ENCODE measurements at regions not wholly inside any gene's neighbourhood (a gene's known extent, or its start where the extent isn't known, plus 50 kb on each side); places are given as distances from the start of the nearest gene placed in this dataset.
"Not testable (repeated sequence)": the region's sequence is repeated elsewhere in the genome, so short reads cannot be mapped to it uniquely, and the experiment has no call there.

GRCh38 chr12:4822572-4822971, 87.1 kb upstream of the KCNA1 start:
- DNase-seq: no peak

DNA sequence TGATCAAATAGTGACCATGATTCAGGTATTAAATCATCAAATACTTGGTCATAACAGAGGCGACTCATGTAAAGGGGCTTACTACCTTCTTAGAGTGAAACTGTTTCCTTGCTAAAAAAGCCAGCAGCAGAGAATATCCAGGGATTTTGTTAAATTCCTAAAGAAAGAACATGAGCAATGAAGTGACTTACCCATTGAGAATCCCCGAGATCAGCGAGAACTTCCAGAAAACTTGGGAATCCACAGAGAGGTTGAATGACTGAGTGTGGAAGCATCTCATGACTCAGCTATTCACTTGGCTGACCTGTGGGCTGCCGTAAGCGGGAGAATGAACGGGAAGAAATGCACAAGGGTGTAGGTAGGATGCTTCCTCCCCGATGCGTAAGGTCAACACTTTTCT, 85.3 kb upstream of the KCNA1 start:
- DNase-seq: no peak

GRCh38 chr12:4825011-4825858, 84.5 kb upstream of the KCNA1 start:
- no peak for DNase-seq

DNA sequence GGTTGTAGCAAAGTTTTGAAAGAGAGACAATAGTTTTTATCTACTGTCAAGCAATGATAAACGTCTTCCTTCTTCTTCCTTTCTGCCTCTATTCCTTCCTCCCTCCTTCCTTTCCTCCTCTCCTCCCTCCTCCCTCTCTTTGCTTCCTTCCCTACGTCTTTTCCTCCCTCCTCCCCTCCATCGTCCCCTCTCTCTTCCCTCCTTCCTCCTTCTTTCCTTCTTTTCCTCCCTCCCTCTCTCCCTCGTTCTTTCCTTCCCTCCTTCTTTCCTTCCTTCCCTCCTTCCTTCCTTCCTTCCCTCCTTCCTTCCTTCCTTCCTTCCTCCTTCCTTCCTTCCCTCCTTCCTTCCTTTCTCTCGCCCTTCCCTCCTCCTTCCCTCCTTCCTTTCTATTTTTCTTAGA, 82.8 kb upstream of the KCNA1 start:
- DNase-seq: no peak

GRCh38 chr12:4828176-4828575, 81.5 kb upstream of the KCNA1 start:
- DNase-seq: no peak

GRCh38 chr12:4829161-4829792, 80.4 kb upstream of the KCNA1 start:
- no peak for DNase-seq

GRCh38 chr12:4829793-4830162, 79.9 kb upstream of the KCNA1 start:
- no peak for DNase-seq

DNA sequence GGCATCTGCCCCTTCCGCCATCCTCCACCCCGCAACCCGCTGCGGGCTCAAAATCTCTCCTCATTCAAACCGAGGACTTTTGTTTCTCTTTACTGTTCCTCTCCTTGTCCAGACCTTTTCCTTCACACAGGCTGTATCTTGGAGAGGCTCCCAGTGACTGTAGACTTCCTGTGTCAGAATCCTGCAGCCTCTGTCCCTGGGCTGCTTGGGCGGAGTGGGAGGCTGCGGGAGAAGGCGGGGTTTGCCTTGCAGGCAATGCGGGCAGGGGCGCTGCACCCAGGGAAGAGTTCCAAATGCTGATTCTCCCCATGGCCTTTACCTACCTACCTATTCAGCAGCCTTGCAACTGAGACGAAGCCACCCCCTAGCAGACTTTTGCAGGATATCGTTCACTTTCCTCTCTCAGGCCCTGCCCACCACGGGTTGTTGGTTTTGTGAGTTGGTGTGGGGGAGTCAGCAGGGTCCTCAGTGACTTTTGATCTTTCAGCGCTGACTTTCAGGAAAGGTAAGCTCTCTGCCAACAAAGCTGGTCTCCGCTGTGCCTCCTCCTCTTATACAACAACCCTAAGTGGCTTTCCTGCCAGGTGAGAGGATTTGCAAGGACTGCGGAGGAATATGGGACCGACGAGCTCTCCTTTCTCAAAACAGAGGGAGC, 79.0 kb upstream of the KCNA1 start:
- no peak for DNase-seq

- DNase-seq: no peak
Measured at GRCh38 chr12:4833053-4833452, 76.7 kb upstream of the KCNA1 start.

DNA sequence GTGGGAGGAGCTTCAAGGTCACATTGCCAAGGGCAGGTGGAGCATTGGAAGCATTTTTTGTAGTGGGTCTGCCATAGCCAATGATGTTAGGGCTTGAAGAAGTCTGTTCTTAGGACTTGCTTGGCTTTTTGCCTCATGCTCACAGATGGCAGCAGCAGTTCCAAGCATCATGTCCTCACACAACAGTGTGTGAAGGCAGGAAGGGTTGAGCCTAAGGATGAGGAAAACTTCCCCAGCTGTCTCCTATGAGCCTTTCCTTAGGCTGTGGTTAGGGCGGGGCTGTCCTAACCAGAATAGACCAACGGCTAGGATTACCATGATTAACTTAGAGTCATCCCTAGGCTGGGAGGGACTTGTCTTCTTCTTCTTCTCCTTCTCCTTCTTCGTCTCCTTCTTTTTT, 76.2 kb upstream of the KCNA1 start:
- no peak for DNase-seq

DNA sequence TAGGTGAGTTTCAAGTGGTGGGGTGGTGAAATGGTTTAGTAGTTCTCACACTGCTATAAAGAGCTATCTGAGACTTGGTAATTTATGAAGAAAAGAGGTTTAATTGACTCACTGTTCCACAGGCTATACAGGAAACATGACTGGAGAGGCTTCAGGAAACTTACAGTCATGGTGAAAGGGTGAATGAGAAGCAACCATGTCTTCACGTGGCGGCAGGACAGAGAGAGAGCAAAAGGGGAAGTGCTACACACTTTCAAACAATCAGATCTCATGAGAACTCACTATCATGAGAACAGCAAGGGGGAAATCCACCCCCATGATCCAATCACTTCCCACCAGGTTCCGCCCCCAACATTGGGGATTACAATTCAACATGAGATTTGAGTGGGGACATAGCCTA, 67.3 kb upstream of the KCNA1 start:
- DNase-seq: not testable (repeated sequence)

- DNase-seq: no peak
Measured at GRCh38 chr12:4843907-4844306, 65.8 kb upstream of the KCNA1 start.

GRCh38 chr12:4847713-4848112, 62.0 kb upstream of the KCNA1 start:
- DNase-seq: no peak

GRCh38 chr12:4849115-4849541, 60.6 kb upstream of the KCNA1 start:
- DNase-seq: no peak

- no peak for DNase-seq
Measured at GRCh38 chr12:4849795-4850345, 59.8 kb upstream of the KCNA1 start.

- no peak for DNase-seq
Measured at GRCh38 chr12:4850857-4851380, 58.8 kb upstream of the KCNA1 start.

DNA sequence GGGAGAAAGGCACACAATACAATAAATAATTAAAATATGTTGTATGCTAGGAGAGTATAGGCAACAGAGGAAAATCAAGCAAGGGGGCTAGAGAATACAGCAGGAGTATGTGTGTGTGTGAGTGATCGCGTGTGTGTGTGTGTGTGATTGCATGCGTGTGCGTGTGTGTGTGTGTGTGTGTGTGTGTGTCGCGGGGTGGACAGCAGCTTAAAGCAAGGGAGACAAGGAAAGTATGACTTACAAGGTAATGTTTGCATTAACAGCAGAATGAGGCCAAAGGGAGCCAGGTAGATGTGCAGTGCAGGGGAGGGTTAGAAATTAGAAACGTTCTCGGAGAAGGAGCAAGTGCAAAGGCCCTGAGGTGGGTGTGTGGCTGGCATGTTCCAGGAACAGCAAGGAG, 57.4 kb upstream of the KCNA1 start:
- no peak for DNase-seq

- no peak for DNase-seq
Measured at GRCh38 chr12:4852911-4853310, 56.8 kb upstream of the KCNA1 start.

DNA sequence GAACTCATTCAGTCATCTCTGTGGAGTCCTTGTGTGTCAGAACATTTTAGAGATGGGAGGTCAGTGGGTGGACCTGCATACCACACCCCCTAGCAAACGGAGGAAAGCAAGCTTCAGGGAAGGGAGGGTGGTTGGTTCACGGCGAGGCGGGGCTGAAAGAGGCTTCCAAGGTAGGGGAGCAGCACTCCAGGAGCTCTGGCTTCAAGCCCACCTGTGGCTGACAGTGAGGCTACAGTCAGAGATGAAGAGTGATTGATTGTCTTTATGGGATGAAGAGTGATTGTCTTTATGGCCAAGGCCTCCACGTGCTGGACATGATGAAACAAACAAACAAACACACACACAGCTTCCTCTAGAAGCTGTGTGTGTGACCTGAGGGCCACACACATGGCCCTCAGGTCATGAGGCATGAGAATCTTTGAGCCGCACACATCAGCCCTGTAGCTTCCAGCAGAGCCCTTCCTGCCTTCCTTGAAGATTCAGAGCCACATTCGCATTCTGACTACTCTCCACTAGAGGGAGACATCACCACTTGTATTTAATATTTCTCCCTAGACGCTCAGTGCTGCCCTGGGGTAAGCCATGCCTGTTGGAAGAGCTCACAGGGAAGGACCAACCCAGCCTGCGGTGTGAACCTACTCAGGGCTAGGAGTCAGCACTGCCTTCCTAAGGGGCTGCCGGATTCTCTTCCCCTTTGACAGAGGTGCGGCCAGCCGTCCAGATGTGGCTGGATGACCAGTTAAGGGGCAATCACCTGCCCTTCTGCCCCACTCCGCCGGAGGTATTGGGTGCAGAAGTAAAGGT, 54.4 kb upstream of the KCNA1 start:
- peak; percentile 80 for DNase-seq

DNA sequence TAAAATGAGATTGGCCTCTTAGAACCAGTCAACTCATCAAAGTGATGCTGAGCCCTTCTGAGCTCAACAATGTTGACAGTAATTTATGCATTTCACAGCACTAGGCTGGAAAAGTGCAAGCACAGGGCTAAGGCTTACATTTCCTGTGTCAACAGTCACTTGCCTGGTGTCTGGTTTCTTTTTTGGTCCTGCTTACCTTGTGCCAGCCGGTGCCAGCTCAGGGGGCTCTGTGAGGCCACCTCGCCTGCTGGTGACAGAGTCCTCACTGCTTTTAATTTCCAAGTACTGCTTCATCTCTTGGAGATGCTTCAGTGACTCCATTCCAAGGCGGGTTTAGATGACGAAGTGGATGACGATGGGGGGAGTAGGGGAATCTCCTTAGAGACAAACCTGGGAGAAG, 53.1 kb upstream of the KCNA1 start:
- no peak for DNase-seq

- DNase-seq: peak; percentile 90
Measured at GRCh38 chr12:4857472-4858291, 52.0 kb upstream of the KCNA1 start.

DNA sequence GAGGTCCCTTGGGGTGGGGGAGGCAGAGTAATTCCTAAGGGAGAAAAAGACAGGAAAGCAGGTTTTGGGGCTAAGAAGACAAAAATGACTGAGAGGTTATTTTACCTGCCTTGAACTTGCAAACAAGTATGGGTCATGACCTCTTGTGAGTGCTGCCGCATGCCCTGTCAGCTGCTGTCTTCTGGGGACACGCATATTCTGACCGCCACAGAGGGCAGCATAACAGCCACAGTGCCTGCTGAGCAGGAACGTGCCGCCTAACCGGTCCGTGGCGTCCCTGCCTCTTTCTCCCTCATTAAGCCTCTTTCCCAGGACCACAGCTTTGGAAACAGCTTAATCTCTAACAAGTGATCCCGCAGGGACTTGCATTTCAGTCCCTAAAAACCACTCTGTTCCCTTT, 51.3 kb upstream of the KCNA1 start:
- peak; percentile 74 for DNase-seq

Measured in retina (tissue), 1 donor.